ENCODE measurements at regions not wholly inside any gene's neighbourhood (a gene's known extent, or its start where the extent isn't known, plus 50 kb on each side); places are given as distances from the start of the nearest gene placed in this dataset.
A peak's percentile ranks its signal among the peaks of the same experiment; 100 is the strongest.

DNA sequence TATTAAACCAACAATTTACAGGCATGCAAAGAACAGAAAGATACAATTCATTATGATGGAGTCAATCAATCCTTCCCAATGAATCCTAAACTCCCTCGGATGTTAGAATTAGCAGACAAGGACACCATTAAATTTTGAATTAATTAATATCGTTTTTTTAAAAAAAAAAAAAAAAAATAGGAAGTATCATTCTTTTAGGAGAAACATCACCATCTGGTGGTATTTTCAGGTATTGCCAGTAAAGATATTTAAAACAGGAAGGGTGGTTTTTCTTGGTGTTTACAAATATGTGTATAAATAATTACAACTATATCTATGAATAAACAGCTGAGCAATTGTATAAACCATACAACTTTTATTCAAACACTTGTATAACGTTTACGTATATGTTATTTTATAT lies 564.4 kb downstream of the HAO1 start:
- no peaks in the 10 kb centered on the region for H3K36me3 ChIP-seq
- no peak overlapping the region for H3K4me3 ChIP-seq
- intact Hi-C loops (cut with DNase I): no loop called here
- H3K4me1 ChIP-seq: peaks cover 0 to 4% (median 0%) of the 10 kb centered on the region in 4 donors
- no peaks in the 10 kb centered on the region for H3K9me3 ChIP-seq
- DNase-seq: no peak
- no peak for TF ChIP-seq EP300 (IDR thresholded peaks at IDR 0.05)
- no peak for TF ChIP-seq POLR2AphosphoS5 (IDR thresholded peaks at IDR 0.05)
- no peak for TF ChIP-seq POLR2A (IDR thresholded peaks at IDR 0.05)
- TF ChIP-seq, protein P1, sequence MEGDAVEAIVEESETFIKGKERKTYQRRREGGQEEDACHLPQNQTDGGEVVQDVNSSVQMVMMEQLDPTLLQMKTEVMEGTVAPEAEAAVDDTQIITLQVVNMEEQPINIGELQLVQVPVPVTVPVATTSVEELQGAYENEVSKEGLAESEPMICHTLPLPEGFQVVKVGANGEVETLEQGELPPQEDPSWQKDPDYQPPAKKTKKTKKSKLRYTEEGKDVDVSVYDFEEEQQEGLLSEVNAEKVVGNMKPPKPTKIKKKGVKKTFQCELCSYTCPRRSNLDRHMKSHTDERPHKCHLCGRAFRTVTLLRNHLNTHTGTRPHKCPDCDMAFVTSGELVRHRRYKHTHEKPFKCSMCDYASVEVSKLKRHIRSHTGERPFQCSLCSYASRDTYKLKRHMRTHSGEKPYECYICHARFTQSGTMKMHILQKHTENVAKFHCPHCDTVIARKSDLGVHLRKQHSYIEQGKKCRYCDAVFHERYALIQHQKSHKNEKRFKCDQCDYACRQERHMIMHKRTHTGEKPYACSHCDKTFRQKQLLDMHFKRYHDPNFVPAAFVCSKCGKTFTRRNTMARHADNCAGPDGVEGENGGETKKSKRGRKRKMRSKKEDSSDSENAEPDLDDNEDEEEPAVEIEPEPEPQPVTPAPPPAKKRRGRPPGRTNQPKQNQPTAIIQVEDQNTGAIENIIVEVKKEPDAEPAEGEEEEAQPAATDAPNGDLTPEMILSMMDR (IDR thresholded peaks at IDR 0.05): peak in 1 of 4 experiments; percentile 34
- no peak overlapping the region for H3K27ac ChIP-seq
- no peaks in the 10 kb centered on the region for H3K27me3 ChIP-seq
- 32 to 41% methylated on average over 4 of the region's 4 CpGs for WGBS, 2 donors

- no peak for DNase-seq
- H3K9me3 ChIP-seq: no peaks in the 10 kb centered on the region
- no peak overlapping the region for H3K4me3 ChIP-seq
- no peaks in the 10 kb centered on the region for H3K4me1 ChIP-seq
- WGBS, 2 donors: 81 to 82% methylated on average over 5 of the region's 5 CpGs
- no peaks in the 10 kb centered on the region for H3K36me3 ChIP-seq
- no peaks in the 10 kb centered on the region for H3K27me3 ChIP-seq
- intact Hi-C loops (cut with DNase I): no loop called here
- no peak overlapping the region for H3K27ac ChIP-seq
- TF ChIP-seq POLR2AphosphoS5 (IDR thresholded peaks at IDR 0.05): no peak
- TF ChIP-seq, protein P1 (IDR thresholded peaks at IDR 0.05): no peak
- no peak for TF ChIP-seq POLR2A (IDR thresholded peaks at IDR 0.05)
- TF ChIP-seq EP300 (IDR thresholded peaks at IDR 0.05): no peak
Observed at GRCh38 chr20:7378864-7379605, 561.2 kb downstream of the HAO1 start.

- 85 to 87% methylated on average over 8 of the region's 8 CpGs for WGBS, 2 donors
- Histone ChIP-seq H3K4me3 (no peak overlapping the region), H3K36me3 (no peaks in the 10 kb centered on the region), H3K27ac (no peak overlapping the region), H3K4me1 (no peaks in the 10 kb centered on the region), H3K9me3 (no peaks in the 10 kb centered on the region), H3K27me3 (no peaks in the 10 kb centered on the region)
- no peak for DNase-seq
- intact Hi-C loops (cut with DNase I): no loop called here
- TF ChIP-seq POLR2AphosphoS5 (IDR thresholded peaks at IDR 0.05) (no peak), EP300 (IDR thresholded peaks at IDR 0.05) (no peak), POLR2A (IDR thresholded peaks at IDR 0.05) (no peak)
- TF ChIP-seq, protein P1 (IDR thresholded peaks at IDR 0.05): no peak
Observed at GRCh38 chr20:7379621-7380220, 560.5 kb downstream of the HAO1 start.

DNA sequence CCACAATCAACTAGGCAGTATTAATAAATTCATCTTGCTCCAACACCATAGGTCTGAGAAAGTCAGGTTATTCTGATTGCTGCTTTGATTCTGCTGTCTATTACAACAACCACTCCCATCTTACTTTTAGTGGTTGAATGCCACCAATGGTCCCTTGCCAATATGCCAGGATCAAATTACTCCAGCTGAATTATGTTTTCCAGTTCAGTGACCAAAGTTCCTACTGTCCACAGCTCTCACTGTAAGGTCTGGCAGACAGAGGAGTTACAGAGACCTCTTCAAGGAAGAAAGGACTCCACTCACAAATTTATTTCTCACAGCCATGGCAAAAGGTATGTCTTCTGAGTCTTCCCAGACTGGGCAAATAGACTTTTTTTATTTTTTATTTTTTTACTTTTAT lies 557.0 kb downstream of the HAO1 start:
- Histone ChIP-seq H3K9me3 (no peaks in the 10 kb centered on the region), H3K4me3 (no peak overlapping the region), H3K36me3 (no peaks in the 10 kb centered on the region), H3K4me1 (no peaks in the 10 kb centered on the region), H3K27ac (no peak overlapping the region), H3K27me3 (no peaks in the 10 kb centered on the region)
- DNase-seq: no peak
- TF ChIP-seq POLR2A (IDR thresholded peaks at IDR 0.05): no peak
- intact Hi-C loops (cut with DNase I): no loop called here

DNA sequence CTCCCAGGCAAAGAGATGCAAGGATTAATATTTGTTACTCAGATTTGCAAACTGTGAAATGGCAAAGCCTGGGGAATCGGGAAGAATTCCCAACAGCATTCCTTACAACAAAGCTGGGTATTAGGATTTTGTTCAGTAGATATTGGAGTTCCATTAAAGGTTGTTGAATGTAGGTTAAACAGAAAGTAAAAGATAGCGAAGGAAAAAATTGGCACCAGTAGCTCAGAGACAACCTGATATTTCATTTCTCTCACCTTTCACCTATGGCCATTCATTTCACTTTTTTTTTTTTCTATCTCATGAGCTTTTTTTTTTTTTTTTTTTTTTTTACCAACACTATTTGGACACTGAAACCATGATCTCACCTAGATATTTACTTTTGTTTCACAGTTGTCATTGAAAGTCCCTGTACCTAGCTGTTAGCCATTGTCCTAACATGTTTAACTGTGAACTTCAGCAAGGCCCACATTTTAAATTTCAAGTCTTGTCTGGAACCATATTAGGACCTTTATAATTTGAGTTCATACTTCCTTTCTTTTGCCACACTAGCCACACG lies 552.5 kb downstream of the HAO1 start:
- DNase-seq: no peak
- no peak for TF ChIP-seq POLR2A (IDR thresholded peaks at IDR 0.05)
- TF ChIP-seq POLR2AphosphoS5 (IDR thresholded peaks at IDR 0.05): no peak
- no peak for TF ChIP-seq EP300 (IDR thresholded peaks at IDR 0.05)
- TF ChIP-seq, protein P1 (IDR thresholded peaks at IDR 0.05): no peak
- Histone ChIP-seq H3K27ac (no peak overlapping the region), H3K27me3 (no peaks in the 10 kb centered on the region), H3K9me3 (no peaks in the 10 kb centered on the region), H3K4me1 (no peaks in the 10 kb centered on the region), H3K4me3 (no peak overlapping the region), H3K36me3 (no peaks in the 10 kb centered on the region)
- WGBS, 2 donors: 79 to 80% methylated on average over 3 of the region's 3 CpGs
- intact Hi-C loops (cut with DNase I): no loop called here

Measured in sigmoid colon (tissue), 6 donors.